SK-N-MC (cell line): ENCODE measurements at regions not wholly inside any gene's neighbourhood (a gene's known extent, or its start where the extent isn't known, plus 50 kb on each side); places are given as distances from the start of the nearest gene placed in this dataset.

ENCODE experiments used
- EZH2 ChIP-seq: fragments of 200-600 bp; sonication (generic); IDR thresholded peaks from one replicate; pipeline ENCODE4 v1.6.1; 2017; ENCODE audit warnings: antibody characterized with exemption
- POLR2AphosphoS5 ChIP-seq: IDR thresholded peaks from 2 replicates; pipeline ENCODE4 v1.6.1; 2012; ENCODE audit warnings: mild to moderate bottlenecking, low read depth, low read length, borderline replicate concordance

DNA sequence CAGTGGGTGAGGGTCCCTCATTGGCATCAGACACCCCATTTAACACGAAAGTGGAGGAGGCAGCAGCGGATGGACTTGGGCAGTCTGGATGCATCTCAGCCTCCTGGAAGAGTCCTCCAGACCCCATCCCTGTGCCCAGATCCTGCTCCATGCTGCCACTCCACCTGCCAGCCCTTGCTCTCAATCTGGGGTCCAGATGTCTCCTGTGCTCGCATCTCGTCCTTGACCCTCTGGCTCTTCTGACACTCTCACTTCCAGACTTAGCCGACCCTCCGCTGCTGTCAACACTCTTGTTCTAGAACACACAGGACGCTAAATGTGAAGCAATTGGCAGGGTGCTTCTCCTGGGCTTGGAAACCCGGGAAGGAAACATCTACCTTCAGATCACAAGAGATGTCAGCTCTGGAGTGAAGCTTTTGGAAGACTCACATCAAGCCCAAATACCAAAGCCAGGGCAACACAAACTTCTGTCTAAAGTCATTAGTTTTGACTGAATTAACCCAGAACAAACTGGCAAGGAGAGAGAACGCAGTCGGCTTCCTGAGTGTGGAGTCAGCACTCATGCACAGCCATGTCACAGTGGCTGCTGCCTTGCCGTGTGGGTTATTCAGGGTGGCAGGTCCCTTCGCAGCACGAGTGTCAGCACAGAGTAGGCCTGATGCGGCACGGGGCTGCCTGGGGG is 379.1 kb downstream of the TCERG1L start:
- TF ChIP-seq EZH2, result no peak
- no peak for TF ChIP-seq POLR2AphosphoS5
